IMR-90 (cell line): ENCODE measurements at regions not wholly inside any gene's neighbourhood (a gene's known extent, or its start where the extent isn't known, plus 50 kb on each side); places are given as distances from the start of the nearest gene placed in this dataset.

ENCODE experiments used
- ATAC-seq: fragments of 200-7000 bp; cut with Tn5 transposase; 2 replicates; pipeline ENCODE4 v1.9.1; 2020; ENCODE audit warnings: low read depth, mild to moderate bottlenecking, moderate library complexity
- BruUV-seq: library from RNA; stranded (reverse); fragments of 400-500 nt; replicated peaks from 2 replicates; lab custom pipeline; 2021; lab: Mats Ljungman, UMichigan
- CTCF ChIA-PET: fragments of 300-600 bp; formaldehyde crosslinking; extraction: SDS; loops from one replicate; lab custom pipeline; 2021; ENCODE audit warnings: antibody characterized with exemption; lab: Yijun Ruan, JAX
- POLR2A ChIA-PET: fragments of 300-600 bp; sonication (Branson Sonifier 250); formaldehyde crosslinking; loops from one replicate; lab custom pipeline; 2022; ENCODE audit warnings: antibody characterized with exemption; ENCODE audit not compliant: unreplicated experiment; lab: Charles Lee
- DNase-seq: peaks from one replicate; pipeline ENCODE4 v3.0.0; 2013
- H2AFZ ChIP-seq: replicated peaks from 2 replicates; pipeline ENCODE3; 2013; ENCODE audit warnings: low read length, mild to moderate bottlenecking; ENCODE audit not compliant: poor library complexity
- H2AK5ac ChIP-seq: 2 replicates; pipeline ENCODE4 v1.6.1; 2013; ENCODE audit warnings: low read depth, low read length, inconsistent platforms
- H2AK9ac ChIP-seq: replicated peaks from 2 replicates; pipeline ENCODE3; 2013; ENCODE audit warnings: mild to moderate bottlenecking, low read depth, low read length, moderate library complexity; ENCODE audit not compliant: poor library complexity
- H2BK120ac ChIP-seq: 2 replicates; pipeline ENCODE4 v1.6.1; 2013; ENCODE audit warnings: low read depth, low read length, inconsistent platforms
- H2BK15ac ChIP-seq: 3 replicates; pipeline ENCODE4 v1.6.1; 2013; ENCODE audit warnings: low read depth, low read length, inconsistent platforms
- H2BK20ac ChIP-seq: 2 replicates; pipeline ENCODE4 v1.6.1; 2013; ENCODE audit warnings: low read depth, mild to moderate bottlenecking, inconsistent platforms, low read length, moderate library complexity
- H2BK5ac ChIP-seq: 2 replicates; pipeline ENCODE4 v1.6.1; 2013; ENCODE audit warnings: mild to moderate bottlenecking, low read depth, low read length, inconsistent platforms; ENCODE audit not compliant: poor library complexity, severe bottlenecking
- H3K14ac ChIP-seq: replicated peaks from 2 replicates; pipeline ENCODE4 v1.6.1; 2013; ENCODE audit warnings: low read depth, low read length, inconsistent platforms
- H3K18ac ChIP-seq: 2 replicates; pipeline ENCODE4 v1.6.1; 2013; ENCODE audit warnings: low read depth, low read length, control low read depth
- H3K23ac ChIP-seq: 2 replicates; pipeline ENCODE4 v1.6.1; 2013; ENCODE audit warnings: low read depth, low read length, inconsistent platforms
- H3K27ac ChIP-seq: 2 replicates; pipeline ENCODE4 v1.5.1; 2013; ENCODE audit warnings: mild to moderate bottlenecking, control low read depth, low read length; ENCODE audit not compliant: insufficient read depth
- H3K27me3 ChIP-seq: 2 replicates; pipeline ENCODE4 v1.6.1; 2013; ENCODE audit warnings: low read length; ENCODE audit not compliant: control insufficient read depth, insufficient read depth
- H3K36me3 ChIP-seq: 2 replicates; pipeline ENCODE4 v1.6.1; 2013; ENCODE audit warnings: low read length, mixed read lengths; ENCODE audit not compliant: control insufficient read depth, insufficient read depth
- H3K4ac ChIP-seq: 2 replicates; pipeline ENCODE4 v1.6.1; 2013; ENCODE audit warnings: low read depth, low read length, inconsistent platforms
- H3K4me1 ChIP-seq: 2 replicates; pipeline ENCODE4 v1.6.1; 2013; ENCODE audit warnings: low read length, mixed read lengths; ENCODE audit not compliant: control insufficient read depth, insufficient read depth
- H3K4me2 ChIP-seq: 2 replicates; pipeline ENCODE4 v1.6.1; 2013; ENCODE audit warnings: low read depth, mild to moderate bottlenecking, control low read depth, low read length, moderate library complexity
- H3K4me3 ChIP-seq: 2 replicates; pipeline ENCODE4 v1.5.1; 2013; ENCODE audit warnings: low read depth, mild to moderate bottlenecking, control low read depth, low read length, moderate library complexity; ENCODE audit not compliant: insufficient read depth
- H3K56ac ChIP-seq: 2 replicates; pipeline ENCODE4 v1.6.1; 2013; ENCODE audit warnings: low read length, inconsistent platforms; ENCODE audit not compliant: insufficient read depth; ENCODE audit errors: extremely low read depth
- H3K79me1 ChIP-seq, 2 experiments: 2 replicates each; pipeline ENCODE4 v1.6.1; 2013; ENCODE audit warnings: low read length in 2 of 2, inconsistent platforms in 1 of 2, low read depth in 1 of 2
- H3K9ac ChIP-seq: 2 replicates; pipeline ENCODE4 v1.6.1; 2013; ENCODE audit warnings: low read depth, low read length, control low read depth
- H3K9me1 ChIP-seq: 2 replicates; pipeline ENCODE4 v1.6.1; 2013; ENCODE audit warnings: low read length, inconsistent platforms; ENCODE audit not compliant: insufficient read depth
- H3K9me3 ChIP-seq: 2 replicates; pipeline ENCODE4 v1.6.1; 2013; ENCODE audit warnings: low read length; ENCODE audit not compliant: control insufficient read depth, insufficient read depth
- H4K20me1 ChIP-seq: 2 replicates; pipeline ENCODE4 v1.6.1; 2013; ENCODE audit warnings: low read length, inconsistent platforms; ENCODE audit not compliant: insufficient read depth
- H4K5ac ChIP-seq: 2 replicates; pipeline ENCODE4 v1.6.1; 2013; ENCODE audit warnings: mild to moderate bottlenecking, low read depth, low read length, control low read depth
- H4K8ac ChIP-seq, 2 experiments: 2 replicates each; pipeline ENCODE4 v1.6.1; 2013; ENCODE audit warnings: low read depth in 2 of 2, low read length in 2 of 2, control low read depth in 1 of 2, inconsistent platforms in 1 of 2
- H4K91ac ChIP-seq: 2 replicates; pipeline ENCODE4 v1.6.1; 2013; ENCODE audit warnings: low read depth, low read length, inconsistent platforms; ENCODE audit not compliant: insufficient read depth
- BHLHE40 ChIP-seq: fragments of 150-350 bp; IDR thresholded peaks from 2 replicates; pipeline ENCODE4 v1.6.1; 2016; ENCODE audit warnings: mild to moderate bottlenecking, low read depth, low read length
- CEBPB ChIP-seq: IDR thresholded peaks from 2 replicates; pipeline ENCODE4 v1.6.1; 2012; ENCODE audit warnings: low read depth, low read length, improper control_type of control experiment
- CHD1 ChIP-seq: IDR thresholded peaks from 2 replicates; pipeline ENCODE4 v1.6.1; 2012; ENCODE audit warnings: low read depth, low read length, improper control_type of control experiment
- CTCF ChIP-seq: conservative IDR thresholded peaks from 2 replicates; pipeline ENCODE4 v1.5.1; 2012; ENCODE audit warnings: mild to moderate bottlenecking, low read depth, low read length, improper control_type of control experiment
- ELK1 ChIP-seq: fragments of 150-350 bp; IDR thresholded peaks from 2 replicates; pipeline ENCODE4 v1.6.1; 2016; ENCODE audit warnings: low read depth, mild to moderate bottlenecking, low read length, moderate library complexity, borderline replicate concordance
- FOS ChIP-seq: fragments of 150-350 bp; IDR thresholded peaks from 2 replicates; pipeline ENCODE4 v1.6.1; 2016; ENCODE audit warnings: low read depth, low read length
- MAFK ChIP-seq: IDR thresholded peaks from 2 replicates; pipeline ENCODE4 v1.6.1; 2012; ENCODE audit warnings: low read depth, low read length, improper control_type of control experiment
- MAZ ChIP-seq: IDR thresholded peaks from 2 replicates; pipeline ENCODE4 v1.6.1; 2012; ENCODE audit warnings: low read depth, mild to moderate bottlenecking, low read length, improper control_type of control experiment, moderate library complexity, borderline replicate concordance
- MXI1 ChIP-seq: IDR thresholded peaks from 2 replicates; pipeline ENCODE4 v1.6.1; 2012; ENCODE audit warnings: low read depth, mild to moderate bottlenecking, low read length, moderate library complexity, borderline replicate concordance
- NFE2L2 ChIP-seq: fragments of 150-350 bp; IDR thresholded peaks from 2 replicates; pipeline ENCODE4 v1.6.1; 2016; ENCODE audit warnings: low read depth, mild to moderate bottlenecking, low read length
- POLR2A ChIP-seq: IDR thresholded peaks from 2 replicates; pipeline ENCODE4 v1.6.1; 2012; ENCODE audit warnings: mild to moderate bottlenecking, low read depth, low read length
- RAD21 ChIP-seq: IDR thresholded peaks from 2 replicates; pipeline ENCODE4 v1.6.1; 2012; ENCODE audit warnings: low read length, improper control_type of control experiment
- RCOR1 ChIP-seq: IDR thresholded peaks from 2 replicates; pipeline ENCODE4 v1.6.1; 2012; ENCODE audit warnings: mild to moderate bottlenecking, low read length, improper control_type of control experiment; ENCODE audit not compliant: insufficient replicate concordance
- RFX5 ChIP-seq: IDR thresholded peaks from 2 replicates; pipeline ENCODE4 v1.8.0; 2012; ENCODE audit warnings: low read depth, mild to moderate bottlenecking, low read length, moderate library complexity
- SMC3 ChIP-seq: fragments of 150-350 bp; IDR thresholded peaks from 2 replicates; pipeline ENCODE4 v1.6.1; 2016; ENCODE audit warnings: low read depth, mild to moderate bottlenecking, antibody characterized with exemption, low read length, moderate library complexity
- USF2 ChIP-seq: fragments of 150-350 bp; IDR thresholded peaks from 2 replicates; pipeline ENCODE4 v1.6.1; 2017; ENCODE audit warnings: mild to moderate bottlenecking, antibody characterized with exemption, low read length, low read depth
- WGBS, 2 experiments: methylation state at CpG; one replicate each; pipeline versions ENCODE4 v1.1.5 to v1.1.7; 2013; ENCODE audit warnings: missing lambda C conversion rate in 2 of 2; ENCODE audit not compliant: insufficient read length in 1 of 2; ENCODE audit errors: extremely low coverage in 2 of 2; 5-methylcytosine and 5-hydroxymethylcytosine counted together
- dilution Hi-C: fragments of 300-500 bp; cut with HindIII; formaldehyde crosslinking; loops from one replicate; pipeline ENCODE4 v1.14.3; 2018; ENCODE audit warnings: low sequenced_read_pairs; ENCODE audit not compliant: unreplicated experiment
- in situ Hi-C: fragments of 300-500 bp; cut with MboI; formaldehyde crosslinking; loops from 3 replicates; pipeline ENCODE4 v1.14.3; 2019; ENCODE audit warnings: low sequenced_read_pairs, inconsistent platforms, mixed read lengths
- intact Hi-C: fragments of 100-400 bp; cut with micrococcal nuclease; formaldehyde crosslinking; loops from 2 replicates; pipeline ENCODE4 v1.10.0; 2022

- CTCF ChIA-PET = no interaction called here
- Histone ChIP-seq H3K9ac (no peak overlapping the region), H3K4me3 (no peak overlapping the region), H4K5ac (no peak overlapping the region), H3K4me1 (no peaks in the 10 kb centered on the region), H2BK5ac (no peak overlapping the region), H2BK20ac (no peak overlapping the region), H2AFZ (no peak overlapping the region), H3K56ac (no peak overlapping the region), H4K91ac (no peak overlapping the region), H3K36me3 (no peaks in the 10 kb centered on the region), H4K20me1 (no peaks in the 10 kb centered on the region), H3K14ac (no peak overlapping the region), H3K9me3 (no peaks in the 10 kb centered on the region; the same call in 1 of the 2 replicates), H2AK5ac (no peak overlapping the region), H3K4ac (no peak overlapping the region), H3K18ac (no peak overlapping the region), H2AK9ac (no peak overlapping the region), H3K27ac (no peak overlapping the region), H3K23ac (no peak overlapping the region), H2BK15ac (no peak overlapping the region), H3K27me3 (no peaks in the 10 kb centered on the region), H2BK120ac (no peak overlapping the region), H4K8ac (no peak overlapping the region), H3K4me2 (no peak overlapping the region), H3K9me1 (no peaks in the 10 kb centered on the region), H3K79me1 (no peaks in the 10 kb centered on the region)
- no peak for ATAC-seq
- WGBS, 2 experiments = 60% methylated on average over 1 of the region's 1 CpG; no CpG with 5 or more reads in 1 of the 2 experiments
- no peak for TF ChIP-seq MAZ
- TF ChIP-seq NFE2L2 = no peak
- no peak for TF ChIP-seq RAD21
- no peak for TF ChIP-seq MAFK
- no peak for TF ChIP-seq USF2
- no peak for TF ChIP-seq RFX5
- no peak for TF ChIP-seq ELK1
- no peak for TF ChIP-seq SMC3
- no peak for TF ChIP-seq FOS
- TF ChIP-seq BHLHE40 = no peak
- TF ChIP-seq RCOR1 = no peak
- no peak for TF ChIP-seq CTCF
- no peak for TF ChIP-seq CEBPB
- no peak for TF ChIP-seq MXI1
- TF ChIP-seq CHD1 = no peak
- no peak for TF ChIP-seq POLR2A
- no TSS peak for BruUV-seq
- dilution Hi-C loops = no loop called here
- no peak for DNase-seq
- in situ Hi-C loops = no loop called here
- POLR2A ChIA-PET = no interaction called here
- intact Hi-C loops = no loop called here
These were observed 876.9 kb upstream of the FBXO33 start for GRCh38 chr14:40309124-40309523.
